HG03575 (cell line): ENCODE measurements at regions not wholly inside any gene's neighbourhood (a gene's known extent, or its start where the extent isn't known, plus 50 kb on each side); places are given as distances from the start of the nearest gene placed in this dataset.

Experiments used
- ATAC-seq: cut with Tn5 transposase; IDR thresholded peaks from one replicate; pipeline ENCODE4 v1.9.1; 2021; ENCODE audit not compliant: unreplicated experiment, insufficient number of reproducible peaks, low FRiP score; ENCODE audit errors: extremely low read depth

DNA sequence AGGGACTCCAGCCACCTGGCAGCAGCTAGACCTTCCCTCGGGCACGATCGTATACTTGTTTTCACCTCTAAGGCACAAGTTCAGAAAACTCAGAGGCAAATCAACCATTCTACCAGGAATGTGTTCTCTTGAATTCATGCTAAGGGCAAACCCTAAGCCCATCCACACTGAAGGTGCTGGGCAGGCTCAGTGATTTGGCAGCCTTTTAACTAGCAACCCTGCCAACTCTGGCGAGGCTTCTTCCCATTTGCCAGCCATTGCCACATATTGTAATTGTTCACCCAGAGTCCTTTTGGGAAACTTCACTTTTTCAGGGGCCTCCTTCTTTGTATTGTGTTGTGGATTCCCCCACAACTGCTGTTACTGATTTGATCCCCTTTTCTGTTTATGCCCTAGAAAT, 298.6 kb upstream of the LDB2 start:
- ATAC-seq = no peak

DNA sequence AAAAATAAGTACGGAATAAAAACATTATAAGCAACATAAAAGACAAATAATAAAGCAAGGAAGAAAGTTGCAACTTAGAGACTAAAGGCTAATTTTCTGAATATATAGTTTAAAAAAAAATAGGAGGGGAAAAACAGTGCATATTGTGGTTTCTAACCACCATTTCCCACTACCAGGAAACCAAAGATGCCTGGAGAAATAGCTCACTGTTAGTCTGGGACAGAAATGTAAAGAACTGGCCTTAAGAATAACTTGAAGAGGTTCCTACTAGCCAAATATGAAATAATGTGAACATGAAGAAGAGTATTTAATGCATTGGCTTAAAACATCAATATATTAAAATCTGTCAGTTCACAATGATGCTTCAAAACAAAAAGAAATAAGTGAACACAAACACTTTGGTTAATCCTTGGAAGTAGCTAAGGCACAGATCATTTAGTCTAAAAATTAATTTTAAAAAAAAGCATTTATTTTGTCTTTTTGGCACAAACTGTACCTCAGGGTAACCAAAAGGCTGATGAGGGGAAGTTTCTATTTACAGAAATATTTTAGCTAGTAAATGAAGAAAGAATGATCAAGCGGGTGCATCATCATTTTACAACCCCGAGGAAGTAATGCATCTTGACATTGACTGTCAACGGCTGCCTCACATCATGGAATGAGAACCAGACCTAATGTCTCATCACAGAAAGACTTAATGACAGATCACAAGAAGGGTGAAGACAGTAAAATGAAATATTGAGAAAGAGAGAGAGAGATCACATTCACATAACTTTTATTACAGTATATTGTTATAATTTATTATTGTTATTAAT, 297.2 kb upstream of the LDB2 start:
- ATAC-seq = no peak

DNA sequence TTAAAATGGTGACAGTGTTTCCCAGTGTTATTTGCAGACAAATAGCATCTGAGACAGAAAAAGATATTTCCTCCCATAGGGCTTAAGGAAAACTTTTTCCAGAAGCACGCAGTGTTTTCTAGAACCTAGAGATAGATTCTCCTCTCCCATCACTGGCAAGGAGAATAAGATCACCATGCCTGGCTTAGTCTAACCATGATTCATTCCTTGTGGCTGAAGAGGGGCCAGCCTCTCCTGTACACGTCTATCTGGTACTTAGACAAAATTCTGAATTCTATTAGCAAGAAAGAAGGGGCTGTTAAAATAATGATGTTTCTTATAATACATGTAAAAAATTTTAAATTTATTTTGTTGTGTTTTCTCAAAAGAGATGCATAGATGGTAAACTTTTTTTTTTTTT, 296.1 kb upstream of the LDB2 start:
- ATAC-seq = no peak

DNA sequence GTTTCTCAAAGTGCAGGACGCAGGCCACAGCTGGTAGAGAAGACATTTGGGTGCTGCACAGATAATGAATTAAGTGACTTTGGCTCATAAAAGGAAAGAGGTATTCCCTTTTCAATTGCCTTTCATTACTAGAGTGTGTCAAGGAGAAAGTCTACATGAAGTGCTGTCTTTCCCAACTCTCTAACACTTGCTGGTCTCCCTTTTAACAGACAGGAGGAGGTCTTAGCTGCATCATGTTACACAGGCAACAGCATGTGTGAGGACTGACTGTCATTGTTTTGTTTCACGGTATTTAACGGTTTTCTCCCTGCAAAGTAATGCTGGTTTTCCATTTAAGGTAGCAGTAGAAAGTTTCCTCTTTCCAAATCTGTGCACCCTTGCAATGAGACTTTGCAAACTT, 291.3 kb upstream of the LDB2 start:
- ATAC-seq = no peak

DNA sequence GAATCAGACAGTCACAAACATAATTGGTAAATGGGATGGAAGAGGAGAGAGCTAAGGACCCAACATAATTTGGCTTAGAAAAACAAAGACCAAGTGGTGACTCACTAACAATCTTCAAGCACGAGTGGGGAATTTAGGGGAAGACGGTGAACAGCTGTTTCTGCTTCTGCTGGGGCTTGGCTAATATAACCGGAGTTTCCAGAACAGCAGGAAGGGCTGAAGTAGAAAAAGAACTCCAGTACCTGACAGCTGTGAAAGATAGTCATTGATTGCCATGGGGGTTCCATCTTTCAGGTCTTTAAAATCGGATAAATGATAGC, 290.9 kb upstream of the LDB2 start:
- ATAC-seq = no peak

DNA sequence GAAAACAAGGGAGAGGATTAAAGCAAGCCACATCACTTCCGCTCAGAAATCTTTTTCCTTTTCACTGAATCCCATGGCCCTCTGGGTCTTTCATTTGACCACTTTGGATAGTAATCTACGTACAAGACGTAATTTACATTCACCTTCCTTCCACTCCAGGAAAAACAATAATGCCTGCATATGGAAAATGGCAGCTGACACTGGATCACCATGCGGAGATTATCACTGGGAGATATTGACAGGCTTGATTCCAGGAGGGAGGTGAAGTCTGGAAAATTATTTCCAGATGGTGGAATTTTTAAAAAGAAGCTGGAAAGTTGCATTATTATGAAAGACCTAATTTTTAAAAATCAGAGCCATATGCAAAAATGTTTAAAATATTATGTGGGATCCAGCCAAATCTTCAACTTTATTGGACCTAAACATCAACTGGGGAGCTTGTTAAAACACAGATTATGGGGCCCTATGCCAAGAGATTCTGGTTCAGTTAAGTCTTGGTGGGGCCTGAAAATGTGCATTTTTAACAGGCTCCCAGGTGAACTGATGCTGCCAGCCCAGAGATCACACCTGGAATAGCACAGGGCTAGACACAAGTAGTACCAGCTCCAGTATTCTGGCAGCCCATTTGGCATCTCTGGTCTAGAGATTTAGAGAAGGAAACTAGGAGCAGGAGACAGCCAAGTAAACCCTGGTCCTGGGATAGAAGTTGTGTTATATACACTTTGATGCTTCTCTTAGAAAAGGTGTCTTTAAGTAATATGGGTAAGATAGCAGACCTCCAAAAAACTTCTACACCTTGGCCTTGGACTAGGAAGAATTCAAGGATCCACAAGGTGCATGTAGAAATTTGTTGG, 290.3 kb upstream of the LDB2 start:
- ATAC-seq = no peak

DNA sequence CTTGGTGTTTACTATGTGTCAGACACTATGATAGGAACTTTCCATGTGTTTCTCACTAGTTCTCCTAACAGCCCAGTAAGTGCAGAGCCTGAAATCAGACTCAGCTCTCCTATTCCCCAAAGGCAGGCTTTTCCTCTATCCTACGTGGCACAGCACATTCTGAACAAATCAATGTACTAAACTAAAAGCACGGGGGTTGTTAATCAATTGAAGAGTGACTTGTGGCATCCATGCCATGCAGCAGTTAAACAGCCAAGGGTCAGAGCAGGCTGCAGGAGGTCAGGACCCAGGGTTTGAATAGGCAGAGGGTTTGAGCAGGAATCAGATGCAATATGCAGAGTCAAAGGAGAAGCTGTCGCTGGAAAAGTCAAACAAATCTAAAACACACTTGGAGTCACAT, 289.7 kb upstream of the LDB2 start:
- ATAC-seq = no peak

DNA sequence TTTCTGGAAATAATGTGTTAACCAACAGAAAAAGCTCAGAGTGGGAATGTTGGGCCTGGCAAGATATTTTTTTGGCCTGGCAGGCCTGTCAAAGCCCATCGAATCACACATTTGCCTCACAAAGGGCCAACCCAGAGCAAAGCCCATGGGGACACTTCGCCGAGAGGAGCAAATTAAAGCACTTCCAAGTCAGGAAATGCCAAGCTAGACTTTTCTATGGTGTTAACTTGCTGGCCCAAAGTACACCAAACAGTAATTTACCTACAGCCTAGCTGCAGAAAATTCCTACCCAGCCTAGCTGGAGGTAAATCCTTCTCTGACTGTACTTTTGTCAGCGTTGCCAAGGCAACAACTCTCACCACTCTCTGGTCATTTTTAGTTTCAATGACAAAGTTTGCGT, 288.6 kb upstream of the LDB2 start:
- no peak for ATAC-seq

DNA sequence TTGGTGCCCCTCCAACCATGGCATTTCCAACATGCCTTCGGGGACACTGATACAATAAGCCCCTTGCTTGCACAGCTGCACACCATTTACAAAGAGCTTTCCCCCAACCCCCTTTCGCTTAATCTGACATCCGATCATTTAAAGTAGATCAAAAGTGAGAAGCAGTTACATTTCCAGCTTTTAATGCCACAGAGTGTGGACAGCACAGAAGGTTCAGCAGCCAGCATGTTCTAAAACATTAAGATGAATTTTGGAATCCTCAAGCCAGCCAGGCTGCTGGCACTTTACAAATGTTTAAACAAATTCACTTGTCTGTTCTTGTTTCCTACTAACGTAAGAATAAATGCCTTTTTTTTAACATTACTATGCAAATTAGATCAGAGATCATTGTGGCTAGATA, 284.4 kb upstream of the LDB2 start:
- no peak for ATAC-seq

DNA sequence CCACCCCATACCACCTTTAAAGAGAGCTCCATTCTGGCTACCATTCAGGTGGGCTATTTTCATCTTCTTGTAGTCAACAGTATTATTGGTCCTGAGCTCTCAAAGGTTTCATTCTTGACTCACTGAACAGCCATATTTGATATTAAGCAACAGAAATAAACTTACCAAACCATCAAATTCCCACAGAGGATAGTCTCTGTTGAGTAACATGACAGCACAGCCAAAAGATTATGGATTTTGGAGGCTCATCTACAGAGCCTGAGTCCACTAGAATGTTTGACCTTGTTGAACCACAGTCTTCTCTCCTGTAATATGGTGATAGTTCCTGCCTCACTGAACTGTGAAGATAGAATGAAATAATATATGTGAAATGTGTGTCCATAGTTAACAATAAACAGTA, 276.3 kb upstream of the LDB2 start:
- ATAC-seq = no peak

DNA sequence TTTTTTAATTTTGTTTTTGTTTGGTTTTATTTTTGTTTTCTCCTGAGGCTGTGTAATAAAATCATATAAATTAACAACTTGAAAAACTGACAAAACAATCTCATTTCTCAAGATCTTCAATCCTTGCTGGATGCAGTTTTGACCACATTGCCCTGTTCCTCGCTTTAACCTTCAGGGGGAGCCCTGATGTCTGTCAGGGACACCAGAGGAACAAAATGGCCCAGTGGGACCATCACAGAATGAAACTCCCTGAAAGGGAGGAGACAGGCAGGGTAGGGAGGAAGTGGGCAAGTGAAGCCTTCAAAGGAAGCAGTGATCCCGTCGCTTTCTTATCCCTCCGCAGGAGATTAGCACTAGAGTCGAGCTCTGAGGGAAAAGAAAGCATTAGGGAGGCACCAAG, 274.9 kb upstream of the LDB2 start:
- no peak for ATAC-seq

DNA sequence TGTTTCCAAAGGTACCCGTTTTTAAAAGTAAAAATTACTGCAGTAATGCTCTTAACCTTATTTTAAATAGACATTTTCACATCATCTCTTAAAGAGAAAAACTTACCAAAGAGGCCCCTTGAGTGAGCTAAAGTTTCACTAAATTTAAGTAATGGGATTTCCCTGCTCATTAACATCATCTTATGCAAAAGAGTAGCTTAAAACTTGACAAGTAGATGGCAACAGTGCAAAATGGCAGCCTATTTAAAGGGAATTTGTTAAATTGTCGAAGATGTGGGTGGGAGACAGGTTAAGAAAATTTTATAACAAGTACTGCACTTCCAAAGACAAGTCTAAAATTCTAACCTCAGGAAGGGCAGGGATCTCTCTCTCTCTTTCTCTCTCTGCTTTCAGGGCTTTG, 271.7 kb upstream of the LDB2 start:
- ATAC-seq = no peak

DNA sequence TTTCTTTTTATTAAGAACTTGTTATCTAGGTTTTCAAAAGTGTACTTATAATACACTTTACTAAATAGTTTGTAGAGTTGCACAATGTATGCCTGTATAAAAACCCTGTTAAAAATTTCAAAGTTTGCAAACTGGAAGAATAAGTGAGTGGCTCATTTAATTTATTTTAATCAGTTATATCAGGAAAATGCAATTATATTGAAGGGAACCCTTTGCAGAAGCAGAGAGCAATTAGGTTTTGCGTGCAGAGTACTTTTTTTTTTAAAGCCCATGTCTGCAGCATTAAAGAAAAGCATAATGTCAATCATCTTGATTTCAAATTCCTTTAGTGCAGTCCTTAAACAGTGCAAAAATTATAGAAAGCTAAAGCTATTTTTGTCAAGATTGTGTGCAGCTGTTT, 271.3 kb upstream of the LDB2 start:
- no peak for ATAC-seq

DNA sequence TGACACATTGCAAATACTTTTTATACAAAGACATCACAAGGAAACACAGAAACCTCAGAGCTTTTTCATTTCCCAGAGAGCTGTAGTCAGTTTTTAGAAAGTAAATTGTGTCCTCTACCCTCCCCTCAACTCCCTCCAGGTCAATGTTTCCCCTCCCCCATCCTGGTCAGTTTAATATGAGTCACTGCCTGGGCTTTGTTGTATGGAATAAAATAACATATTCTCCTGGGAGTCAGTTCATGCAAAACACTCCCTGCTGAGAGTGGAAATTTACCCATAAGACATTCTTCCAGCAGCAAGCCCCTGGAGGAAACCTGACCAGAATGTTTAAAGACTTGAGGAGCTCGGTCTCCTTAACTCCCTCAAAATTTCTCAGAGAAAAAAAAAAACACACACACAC, 270.1 kb upstream of the LDB2 start:
- no peak for ATAC-seq

DNA sequence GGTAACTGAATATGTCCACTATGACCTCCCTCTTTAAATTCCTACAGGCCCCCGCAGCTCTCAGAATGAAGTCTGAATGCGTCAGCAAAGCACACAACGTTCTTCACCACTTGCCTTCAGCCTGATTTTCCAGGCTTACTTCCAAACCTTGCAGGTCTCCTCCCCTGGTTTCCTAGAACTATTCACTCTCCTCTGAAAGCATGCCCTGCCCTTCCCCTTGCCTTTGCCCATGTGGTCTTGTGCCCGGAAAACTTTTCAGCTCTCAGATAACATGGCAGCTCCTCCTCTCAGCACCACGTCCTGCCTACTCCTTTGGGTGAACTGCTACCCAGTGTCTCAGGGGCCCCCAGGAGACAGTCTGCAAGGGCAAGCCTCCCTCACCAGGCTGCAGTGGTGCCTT, 268.5 kb upstream of the LDB2 start:
- ATAC-seq = no peak

DNA sequence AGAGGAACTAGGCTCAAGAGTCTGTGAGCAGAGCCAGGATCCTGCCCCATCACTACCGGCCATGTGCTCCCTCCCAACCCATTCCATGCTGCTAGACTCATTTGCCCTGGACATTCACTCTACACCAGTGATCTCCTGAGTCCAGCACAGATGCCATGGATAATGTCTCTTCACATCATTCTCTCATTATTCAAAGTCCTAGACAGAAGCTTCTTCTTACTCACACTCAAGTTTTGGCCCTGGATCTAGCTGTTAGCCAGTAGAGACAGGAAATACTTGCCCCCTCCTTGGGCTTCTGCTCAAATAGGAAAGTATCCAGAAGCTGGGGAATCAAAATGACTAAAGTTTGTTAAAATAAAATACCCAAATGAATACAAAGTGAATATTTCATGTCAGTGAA, 266.8 kb upstream of the LDB2 start:
- ATAC-seq = no peak

DNA sequence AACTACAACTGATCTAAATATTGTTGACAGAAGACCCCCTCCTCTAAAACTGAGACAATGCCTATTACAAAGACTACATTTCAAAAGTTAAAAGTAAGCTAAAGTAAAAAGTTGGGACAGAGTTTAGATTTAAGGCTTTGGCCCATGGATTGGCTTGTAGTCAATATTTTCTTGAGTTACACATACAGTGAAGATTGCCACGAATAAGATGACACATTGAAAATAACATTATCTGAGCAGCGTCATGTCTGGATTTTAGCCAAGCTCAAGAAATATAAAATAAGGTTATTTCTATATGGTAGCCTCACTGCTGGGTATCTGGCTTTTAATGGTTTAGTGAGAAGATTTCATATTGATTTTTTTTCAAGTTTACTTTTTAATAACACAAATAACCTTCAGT, 266.2 kb upstream of the LDB2 start:
- no peak for ATAC-seq

DNA sequence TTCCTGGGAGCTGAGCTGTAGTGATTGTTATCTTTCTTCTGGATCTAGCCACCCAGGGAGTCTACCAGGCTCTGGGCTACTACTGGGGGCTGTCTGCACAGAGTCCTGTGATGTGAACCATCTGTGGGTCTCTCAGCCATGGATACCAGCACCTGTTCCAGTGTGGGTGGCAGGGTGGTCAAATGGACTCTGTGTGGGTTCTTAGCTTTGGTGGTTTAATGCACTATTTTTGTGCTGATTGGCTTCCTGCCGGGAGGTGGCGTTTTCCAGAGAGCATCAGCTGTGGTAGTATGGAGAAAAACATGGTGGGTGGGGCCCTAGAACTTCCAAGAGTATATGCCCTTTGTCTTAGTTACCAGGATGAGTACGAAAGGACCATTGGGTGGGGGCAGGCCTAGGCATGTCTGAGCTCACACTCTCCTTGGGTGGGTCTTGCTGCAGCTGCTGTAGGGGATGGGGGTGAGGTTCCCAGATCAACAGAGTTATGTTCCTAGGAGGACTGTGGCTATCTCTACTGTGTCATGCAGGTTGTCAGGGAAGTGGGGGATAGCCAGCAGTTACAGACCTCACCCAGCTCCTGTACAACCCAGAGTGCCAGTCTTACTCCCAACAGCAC, 264.8 kb upstream of the LDB2 start:
- ATAC-seq = no peak

DNA sequence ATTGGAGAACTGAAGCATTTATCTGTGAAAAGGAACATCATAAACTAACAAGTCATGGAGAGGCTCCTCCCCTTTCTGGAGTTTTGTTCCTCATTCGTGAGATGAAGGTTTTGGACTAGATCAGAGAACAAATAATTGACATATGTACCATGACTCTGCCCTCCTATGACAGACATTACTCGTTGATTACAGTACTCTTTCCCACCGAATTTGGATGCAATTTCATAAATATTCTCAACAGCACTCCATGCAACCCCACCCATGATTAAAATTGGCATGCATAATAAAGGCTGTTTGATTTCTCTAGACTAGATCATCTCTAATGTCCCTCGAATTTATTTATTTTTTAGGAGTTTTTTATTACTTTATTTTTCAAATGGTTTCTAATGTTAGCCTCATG, 258.9 kb upstream of the LDB2 start:
- no peak for ATAC-seq

DNA sequence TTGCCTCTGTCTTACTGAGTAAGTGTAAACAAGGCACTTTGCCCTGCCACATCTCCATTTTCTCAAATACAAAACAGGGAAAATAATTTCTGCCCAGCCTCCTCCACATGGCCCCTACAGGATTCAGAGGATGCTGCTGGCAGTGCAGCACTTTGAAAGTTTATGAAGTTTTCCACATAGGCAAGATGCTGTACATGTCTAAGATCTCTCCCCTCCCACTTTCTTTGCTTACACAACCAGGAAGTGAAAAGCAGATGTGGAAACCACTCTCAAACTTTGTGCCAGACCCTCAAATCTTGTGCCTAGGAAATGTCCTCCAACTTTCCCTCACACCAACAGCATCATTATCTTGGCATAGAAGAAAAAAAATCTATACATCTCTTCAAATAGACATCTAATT, 257.0 kb upstream of the LDB2 start:
- no peak for ATAC-seq
